Breast epithelium (tissue), 3 donors: ENCODE measurements at regions not wholly inside any gene's neighbourhood (a gene's known extent, or its start where the extent isn't known, plus 50 kb on each side); places are given as distances from the start of the nearest gene placed in this dataset.

Experiments used
- CTCF ChIP-seq, 3 donors: fragments of 450-650 bp; IDR thresholded peaks; one replicate each; pipeline ENCODE4 v1.5.1; 2016 to 2017; ENCODE audit warnings: antibody characterized with exemption in 3 of 3, mild to moderate bottlenecking in 3 of 3, moderate library complexity in 3 of 3
- POLR2A ChIP-seq: fragments of 450-650 bp; IDR thresholded peaks from one replicate; pipeline ENCODE4 v1.6.1; 2016; ENCODE audit warnings: antibody characterized with exemption, mild to moderate bottlenecking, moderate library complexity

GRCh38 chr14:39768589-39768988, 336.4 kb upstream of the FBXO33 start:
- TF ChIP-seq CTCF (IDR thresholded peaks at IDR 0.05) (no peak), POLR2A (no peak)
